SK-N-SH treated with all-trans-retinoic acid at 6 μM for 48 hours (cell line): ENCODE measurements at regions not wholly inside any gene's neighbourhood (a gene's known extent, or its start where the extent isn't known, plus 50 kb on each side); places are given as distances from the start of the nearest gene placed in this dataset.

Source experiments
- ATAC-seq: fragments of 200-7000 bp; cut with Tn5 transposase; 3 replicates; pipeline ENCODE4 v1.9.1; 2020; ENCODE audit warnings: mild to moderate bottlenecking, moderate library complexity
- ARNTL ChIP-seq: fragments of 450-650 bp; formaldehyde crosslinking; IDR thresholded peaks from 2 replicates; pipeline ENCODE4 v1.5.0; 2020; ENCODE audit warnings: low read depth, mild to moderate bottlenecking, moderate library complexity, borderline replicate concordance
- BACH2 ChIP-seq: fragments of 250-450 bp; sonication (Bioruptor Pico); IDR thresholded peaks from 2 replicates; pipeline ENCODE4 v1.9.0; 2021; ENCODE audit warnings: mild to moderate bottlenecking, borderline replicate concordance
- CREB5 ChIP-seq: fragments of 250-450 bp; sonication (Bioruptor Pico); IDR thresholded peaks from 2 replicates; pipeline ENCODE4 v1.5.1; 2020; ENCODE audit warnings: low read depth, mild to moderate bottlenecking, moderate library complexity
- CSDC2 ChIP-seq: fragments of 250-450 bp; sonication (Bioruptor Pico); IDR thresholded peaks from 2 replicates; pipeline ENCODE4 v1.5.0; 2020; ENCODE audit warnings: mild to moderate bottlenecking, moderate library complexity
- CSRNP3 ChIP-seq: fragments of 250-450 bp; sonication (Bioruptor Pico); IDR thresholded peaks from 2 replicates; pipeline ENCODE4 v1.5.1; 2021; ENCODE audit warnings: mild to moderate bottlenecking, moderate library complexity
- ESRRG ChIP-seq: fragments of 250-450 bp; sonication (Bioruptor Pico); IDR thresholded peaks from 2 replicates; pipeline ENCODE4 v1.6.1; 2021; ENCODE audit warnings: mild to moderate bottlenecking
- GLIS3 ChIP-seq: fragments of 250-450 bp; sonication (Bioruptor Pico); IDR thresholded peaks from 2 replicates; pipeline ENCODE4 v1.5.0; 2020; ENCODE audit warnings: mild to moderate bottlenecking, moderate library complexity
- ISL1 ChIP-seq: fragments of 250-450 bp; sonication (Bioruptor Pico); IDR thresholded peaks from 2 replicates; pipeline ENCODE4 v2.1.2; 2022; ENCODE audit warnings: mild to moderate bottlenecking, moderate library complexity
- OSR1 ChIP-seq: fragments of 250-450 bp; sonication (Bioruptor Pico); IDR thresholded peaks from 2 replicates; pipeline ENCODE4 v1.8.0; 2022; ENCODE audit warnings: moderate library complexity, mild to moderate bottlenecking, inconsistent platforms
- PATZ1 ChIP-seq: fragments of 250-450 bp; sonication (Bioruptor Pico); IDR thresholded peaks from 2 replicates; pipeline ENCODE4 v1.8.0; 2020; ENCODE audit warnings: mild to moderate bottlenecking, moderate library complexity, borderline replicate concordance
- PPARA ChIP-seq: fragments of 250-450 bp; sonication (Bioruptor Pico); IDR thresholded peaks from 2 replicates; pipeline ENCODE4 v1.5.0; 2020; ENCODE audit warnings: mild to moderate bottlenecking, borderline replicate concordance
- SNAI2 ChIP-seq: fragments of 250-450 bp; sonication (Bioruptor Pico); IDR thresholded peaks from 2 replicates; pipeline ENCODE4 v1.5.0; 2020; ENCODE audit warnings: mild to moderate bottlenecking, moderate library complexity
- TCF4 ChIP-seq: fragments of 250-450 bp; sonication (Bioruptor Pico); IDR thresholded peaks from 2 replicates; pipeline ENCODE4 v1.8.0; 2021; ENCODE audit warnings: mild to moderate bottlenecking, moderate library complexity, borderline replicate concordance
- TOX ChIP-seq: fragments of 250-450 bp; sonication (Bioruptor Pico); IDR thresholded peaks from 2 replicates; pipeline ENCODE4 v1.8.0; 2021; ENCODE audit warnings: mild to moderate bottlenecking, moderate library complexity, borderline replicate concordance
- TSHZ2 ChIP-seq: fragments of 250-450 bp; sonication (Bioruptor Pico); IDR thresholded peaks from 2 replicates; pipeline ENCODE4 v1.5.0; 2020; ENCODE audit warnings: mild to moderate bottlenecking, moderate library complexity
- ZFP30 ChIP-seq: fragments of 450-650 bp; formaldehyde crosslinking; IDR thresholded peaks from 2 replicates; pipeline ENCODE4 v1.5.0; 2022; ENCODE audit warnings: mild to moderate bottlenecking, moderate library complexity
- ZNF565 ChIP-seq: fragments of 450-650 bp; formaldehyde crosslinking; conservative IDR thresholded peaks from 2 replicates; pipeline ENCODE4 v1.5.0; 2020; ENCODE audit warnings: low read depth, mild to moderate bottlenecking, moderate library complexity
- ZNF70 ChIP-seq: fragments of 450-650 bp; formaldehyde crosslinking; IDR thresholded peaks from 2 replicates; pipeline ENCODE4 v1.5.0; 2020; ENCODE audit warnings: mild to moderate bottlenecking, moderate library complexity
- ZNF8 ChIP-seq: fragments of 450-650 bp; formaldehyde crosslinking; IDR thresholded peaks from 2 replicates; pipeline ENCODE4 v1.5.0; 2020; ENCODE audit warnings: mild to moderate bottlenecking, moderate library complexity

GRCh38 chr9:99326112-99326916, 104.2 kb downstream of the SEC61B start:
- no peak for TF ChIP-seq BACH2 (CRISPR knock-in tag)
- TF ChIP-seq ZNF70 (CRISPR knock-in tag), result no peak
- no peak for TF ChIP-seq TOX
- no peak for TF ChIP-seq ISL1 (CRISPR knock-in tag)
- no peak for TF ChIP-seq PPARA
- TF ChIP-seq OSR1, result no peak
- TF ChIP-seq ESRRG, result no peak
- no peak for TF ChIP-seq TSHZ2 (CRISPR knock-in tag)
- no peak for TF ChIP-seq ZFP30 (CRISPR knock-in tag)
- no peak for TF ChIP-seq ARNTL (CRISPR knock-in tag)
- no peak for TF ChIP-seq CSRNP3 (CRISPR knock-in tag)
- no peak for TF ChIP-seq TCF4 (CRISPR knock-in tag)
- peak; percentile 80 for ATAC-seq

- ATAC-seq, result no peak; the same call in 2 of the 3 replicates
- TF ChIP-seq GLIS3 (CRISPR knock-in tag), result no peak
- no peak for TF ChIP-seq OSR1
- no peak for TF ChIP-seq ZNF565 (CRISPR knock-in tag)
- TF ChIP-seq ZNF8 (CRISPR knock-in tag), result no peak
- no peak for TF ChIP-seq TOX
- no peak for TF ChIP-seq ZNF70 (CRISPR knock-in tag)
- TF ChIP-seq CSDC2, result no peak
- TF ChIP-seq CREB5, result no peak
- no peak for TF ChIP-seq PATZ1
- TF ChIP-seq CSRNP3 (CRISPR knock-in tag), result no peak
- TF ChIP-seq SNAI2 (CRISPR knock-in tag), result no peak
- no peak for TF ChIP-seq ESRRG
- TF ChIP-seq ZFP30 (CRISPR knock-in tag), result no peak
- TF ChIP-seq ARNTL (CRISPR knock-in tag), result no peak
- TF ChIP-seq TSHZ2 (CRISPR knock-in tag), result no peak
- TF ChIP-seq TCF4 (CRISPR knock-in tag), result no peak
Measured at GRCh38 chr9:99326917-99327189, 104.8 kb downstream of the SEC61B start.
